ENCODE measurements at regions not wholly inside any gene's neighbourhood (a gene's known extent, or its start where the extent isn't known, plus 50 kb on each side); places are given as distances from the start of the nearest gene placed in this dataset.

DNA sequence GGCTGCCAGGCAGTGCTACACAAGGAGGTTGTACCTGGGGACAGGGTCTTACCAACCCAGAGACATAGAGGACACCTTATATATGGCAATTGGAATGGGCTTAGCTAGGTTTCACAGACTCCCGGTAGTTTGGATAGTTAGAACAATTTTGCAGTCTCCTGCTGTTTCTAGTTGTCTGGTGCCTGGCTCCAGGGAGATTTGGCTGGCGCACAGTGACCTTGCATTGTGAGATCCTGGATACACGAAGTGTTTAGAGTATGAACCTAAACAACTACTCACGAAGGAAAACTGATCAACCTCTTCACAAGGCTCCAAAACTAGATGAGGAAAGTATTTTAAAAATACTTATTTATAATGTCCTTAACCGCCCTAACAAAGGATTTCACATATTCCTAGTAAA, 614.7 kb downstream of the FAM181B start:
- TF ChIP-seq, protein P1, sequence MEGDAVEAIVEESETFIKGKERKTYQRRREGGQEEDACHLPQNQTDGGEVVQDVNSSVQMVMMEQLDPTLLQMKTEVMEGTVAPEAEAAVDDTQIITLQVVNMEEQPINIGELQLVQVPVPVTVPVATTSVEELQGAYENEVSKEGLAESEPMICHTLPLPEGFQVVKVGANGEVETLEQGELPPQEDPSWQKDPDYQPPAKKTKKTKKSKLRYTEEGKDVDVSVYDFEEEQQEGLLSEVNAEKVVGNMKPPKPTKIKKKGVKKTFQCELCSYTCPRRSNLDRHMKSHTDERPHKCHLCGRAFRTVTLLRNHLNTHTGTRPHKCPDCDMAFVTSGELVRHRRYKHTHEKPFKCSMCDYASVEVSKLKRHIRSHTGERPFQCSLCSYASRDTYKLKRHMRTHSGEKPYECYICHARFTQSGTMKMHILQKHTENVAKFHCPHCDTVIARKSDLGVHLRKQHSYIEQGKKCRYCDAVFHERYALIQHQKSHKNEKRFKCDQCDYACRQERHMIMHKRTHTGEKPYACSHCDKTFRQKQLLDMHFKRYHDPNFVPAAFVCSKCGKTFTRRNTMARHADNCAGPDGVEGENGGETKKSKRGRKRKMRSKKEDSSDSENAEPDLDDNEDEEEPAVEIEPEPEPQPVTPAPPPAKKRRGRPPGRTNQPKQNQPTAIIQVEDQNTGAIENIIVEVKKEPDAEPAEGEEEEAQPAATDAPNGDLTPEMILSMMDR (IDR thresholded peaks at IDR 0.05): no peak
- no peak for TF ChIP-seq EP300 (IDR thresholded peaks at IDR 0.05)
